PC-9 (cell line): ENCODE measurements at regions not wholly inside any gene's neighbourhood (a gene's known extent, or its start where the extent isn't known, plus 50 kb on each side); places are given as distances from the start of the nearest gene placed in this dataset.

Source experiments
- BruUV-seq: library from RNA; stranded (reverse); fragments of 400-500 nt; replicated peaks from 2 replicates; lab custom pipeline; 2021; lab: Mats Ljungman, UMichigan
- CTCF ChIA-PET: fragments of 300-600 bp; sonication (Branson Sonifier 250); formaldehyde crosslinking; loops from one replicate; lab custom pipeline; 2022; ENCODE audit warnings: antibody characterized with exemption; lab: Charles Lee
- POLR2A ChIA-PET: fragments of 300-600 bp; sonication (Branson Sonifier 250); formaldehyde crosslinking; loops from one replicate; lab custom pipeline; 2022; ENCODE audit warnings: antibody characterized with exemption; ENCODE audit not compliant: unreplicated experiment; lab: Charles Lee
- DNase-seq, 2 experiments: peaks; one replicate each; pipeline versions ENCODE4 v3.0.0 to v3.0.0-alpha.2; 2015 to 2022; ENCODE audit warnings: mixed read lengths in 1 of 2
- H2AFZ ChIP-seq: fragments of 200-600 bp; sonication (generic); 2 replicates; pipeline ENCODE4 v1.8.1; 2017; ENCODE audit warnings: antibody characterized with exemption
- H3F3A ChIP-seq: fragments of 200-600 bp; sonication (generic); 2 replicates; pipeline ENCODE4 v1.8.1; 2017; ENCODE audit warnings: antibody characterized with exemption, mild to moderate bottlenecking, low read depth; ENCODE audit not compliant: insufficient read depth
- H3K27ac ChIP-seq: fragments of 200-600 bp; sonication (generic); 2 replicates; pipeline ENCODE4 v1.6.1; 2016; ENCODE audit warnings: mixed run types
- H3K27me3 ChIP-seq: fragments of 200-600 bp; sonication (generic); 2 replicates; pipeline ENCODE4 v1.6.1; 2016; ENCODE audit warnings: low read depth, mixed run types; ENCODE audit not compliant: insufficient read depth
- H3K36me3 ChIP-seq: fragments of 200-600 bp; sonication (generic); 2 replicates; pipeline ENCODE4 v1.6.1; 2016; ENCODE audit warnings: low read depth, mixed run types
- H3K4me1 ChIP-seq: fragments of 200-600 bp; sonication (generic); replicated peaks from 2 replicates; pipeline ENCODE4 v1.6.1; 2016; ENCODE audit warnings: mixed run types; ENCODE audit not compliant: insufficient read depth
- H3K4me2 ChIP-seq: fragments of 200-600 bp; sonication (generic); 2 replicates; pipeline ENCODE4 v1.6.1; 2017; ENCODE audit warnings: mixed run types
- H3K4me3 ChIP-seq: fragments of 200-600 bp; sonication (generic); 2 replicates; pipeline ENCODE4 v1.6.1; 2016; ENCODE audit warnings: mixed run types
- H3K79me2 ChIP-seq: fragments of 200-600 bp; sonication (generic); 2 replicates; pipeline ENCODE4 v1.6.1; 2017; ENCODE audit warnings: low read depth, mixed run types
- H3K9me2 ChIP-seq: fragments of 200-600 bp; sonication (generic); 2 replicates; pipeline ENCODE4 v1.8.1; 2017; ENCODE audit warnings: mild to moderate bottlenecking; ENCODE audit not compliant: insufficient read depth
- H3K9me3 ChIP-seq: fragments of 200-600 bp; sonication (generic); 2 replicates; pipeline ENCODE4 v1.8.1; 2016; ENCODE audit warnings: low read depth; ENCODE audit not compliant: insufficient read depth
- H4K20me1 ChIP-seq: fragments of 200-600 bp; sonication (generic); 2 replicates; pipeline ENCODE4 v1.8.1; 2017; ENCODE audit not compliant: insufficient read depth
- EZH2 ChIP-seq: fragments of 200-600 bp; sonication (generic); IDR thresholded peaks from 2 replicates; pipeline ENCODE4 v1.8.0; 2017; ENCODE audit warnings: antibody characterized with exemption, low read depth
- intact Hi-C: fragments of 100-400 bp; cut with micrococcal nuclease; formaldehyde crosslinking; loops from one replicate; pipeline ENCODE4 v1.10.0; 2022; ENCODE audit not compliant: unreplicated experiment
- TF ChIP-seq, protein P1 (sequence below): fragments of 200-600 bp; sonication (generic); conservative IDR thresholded peaks from 2 replicates; pipeline ENCODE4 v1.6.1; 2017; ENCODE audit warnings: mixed run types, antibody characterized with exemption, mild to moderate bottlenecking, moderate library complexity

DNA sequence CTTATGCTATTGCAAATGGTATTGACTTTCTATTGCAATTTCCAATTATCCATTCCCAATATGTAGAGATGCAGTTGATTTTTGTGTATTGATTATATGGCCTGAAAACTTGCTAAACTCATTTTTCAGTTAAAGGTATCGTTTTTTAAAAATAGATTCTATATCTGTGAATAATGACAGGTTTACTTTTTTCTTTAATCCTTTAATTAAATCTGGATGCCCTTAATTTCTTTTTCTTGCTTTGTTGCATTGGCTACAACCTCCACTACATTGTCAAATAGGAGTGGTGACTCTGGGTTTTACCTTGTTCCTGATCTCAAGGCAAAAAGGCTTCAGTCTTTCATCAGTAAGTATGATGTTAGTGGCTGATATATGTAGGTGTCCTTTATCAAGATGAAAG, 522.4 kb downstream of the MATN1 start:
- Histone ChIP-seq H3F3A (no peaks in the 10 kb centered on the region), H3K9me3 (no peaks in the 10 kb centered on the region), H3K4me3 (no peak overlapping the region), H3K79me2 (no peaks in the 10 kb centered on the region), H3K27me3 (peaks cover 35% of the 10 kb centered on the region), H4K20me1 (no peaks in the 10 kb centered on the region), H3K9me2 (no peaks in the 10 kb centered on the region), H2AFZ (no peak overlapping the region), H3K36me3 (no peaks in the 10 kb centered on the region), H3K4me1 (no peaks in the 10 kb centered on the region), H3K27ac (no peak overlapping the region), H3K4me2 (no peak overlapping the region)
- BruUV-seq = no TSS peak
- intact Hi-C loops = no loop called here
- CTCF ChIA-PET = no interaction called here
- DNase-seq = no peak
- POLR2A ChIA-PET = no interaction called here
- TF ChIP-seq, protein P1, sequence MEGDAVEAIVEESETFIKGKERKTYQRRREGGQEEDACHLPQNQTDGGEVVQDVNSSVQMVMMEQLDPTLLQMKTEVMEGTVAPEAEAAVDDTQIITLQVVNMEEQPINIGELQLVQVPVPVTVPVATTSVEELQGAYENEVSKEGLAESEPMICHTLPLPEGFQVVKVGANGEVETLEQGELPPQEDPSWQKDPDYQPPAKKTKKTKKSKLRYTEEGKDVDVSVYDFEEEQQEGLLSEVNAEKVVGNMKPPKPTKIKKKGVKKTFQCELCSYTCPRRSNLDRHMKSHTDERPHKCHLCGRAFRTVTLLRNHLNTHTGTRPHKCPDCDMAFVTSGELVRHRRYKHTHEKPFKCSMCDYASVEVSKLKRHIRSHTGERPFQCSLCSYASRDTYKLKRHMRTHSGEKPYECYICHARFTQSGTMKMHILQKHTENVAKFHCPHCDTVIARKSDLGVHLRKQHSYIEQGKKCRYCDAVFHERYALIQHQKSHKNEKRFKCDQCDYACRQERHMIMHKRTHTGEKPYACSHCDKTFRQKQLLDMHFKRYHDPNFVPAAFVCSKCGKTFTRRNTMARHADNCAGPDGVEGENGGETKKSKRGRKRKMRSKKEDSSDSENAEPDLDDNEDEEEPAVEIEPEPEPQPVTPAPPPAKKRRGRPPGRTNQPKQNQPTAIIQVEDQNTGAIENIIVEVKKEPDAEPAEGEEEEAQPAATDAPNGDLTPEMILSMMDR = no peak
- no peak for TF ChIP-seq EZH2

DNA sequence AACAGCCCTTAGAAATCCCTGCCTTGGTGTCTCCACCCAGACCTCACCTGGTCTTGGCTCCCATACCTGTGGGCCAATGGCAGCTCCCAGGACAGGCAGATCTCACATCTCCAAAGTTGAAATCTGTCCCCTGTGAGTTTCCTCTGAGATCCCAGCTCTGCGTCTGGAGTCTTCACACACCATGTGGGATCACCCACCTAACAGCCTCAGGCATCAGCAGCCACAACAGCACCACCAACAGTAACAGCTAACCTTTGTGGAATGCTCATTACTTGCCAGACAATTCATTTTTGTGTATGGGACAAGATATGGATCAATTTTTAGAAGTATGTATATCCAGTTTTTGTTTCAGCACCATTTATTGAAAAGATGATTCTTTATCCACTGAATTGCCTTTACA, 523.2 kb downstream of the MATN1 start:
- H2AFZ ChIP-seq = no peak overlapping the region
- H4K20me1 ChIP-seq = no peaks in the 10 kb centered on the region
- intact Hi-C loops = no loop called here
- H3F3A ChIP-seq = no peaks in the 10 kb centered on the region
- no peaks in the 10 kb centered on the region for H3K9me3 ChIP-seq
- no peak for DNase-seq
- no peaks in the 10 kb centered on the region for H3K79me2 ChIP-seq
- BruUV-seq = no TSS peak
- POLR2A ChIA-PET = no interaction called here
- no peaks in the 10 kb centered on the region for H3K4me1 ChIP-seq
- no peak overlapping the region for H3K4me3 ChIP-seq
- CTCF ChIA-PET = no interaction called here
- H3K36me3 ChIP-seq = no peaks in the 10 kb centered on the region
- no peak overlapping the region for H3K27ac ChIP-seq
- TF ChIP-seq, protein P1 = no peak
- no peaks in the 10 kb centered on the region for H3K9me2 ChIP-seq
- H3K27me3 ChIP-seq = peaks cover 28% of the 10 kb centered on the region
- H3K4me2 ChIP-seq = no peak overlapping the region

GRCh38 chr1:30199563-30199962, 523.8 kb downstream of the MATN1 start:
- Histone ChIP-seq H2AFZ (no peak overlapping the region), H4K20me1 (no peaks in the 10 kb centered on the region), H3K27me3 (peaks cover 26% of the 10 kb centered on the region), H3K79me2 (no peaks in the 10 kb centered on the region), H3K36me3 (no peaks in the 10 kb centered on the region), H3K9me2 (no peaks in the 10 kb centered on the region), H3K9me3 (no peaks in the 10 kb centered on the region), H3K4me3 (no peak overlapping the region), H3K27ac (no peak overlapping the region), H3K4me1 (no peaks in the 10 kb centered on the region), H3F3A (no peaks in the 10 kb centered on the region), H3K4me2 (no peak overlapping the region)
- no peak for DNase-seq
- ChIA-PET POLR2A (no interaction called here), CTCF (no interaction called here)
- intact Hi-C loops = no loop called here
- TF ChIP-seq EZH2 = no peak
- TF ChIP-seq, protein P1 = no peak
- BruUV-seq = no TSS peak
